ENCODE measurements at regions not wholly inside any gene's neighbourhood (a gene's known extent, or its start where the extent isn't known, plus 50 kb on each side); places are given as distances from the start of the nearest gene placed in this dataset.
A peak's percentile ranks its signal among the peaks of the same experiment; 100 is the strongest.

- DNase-seq (ENCODE audit: low read depth) = no peak
- H3K4me3 ChIP-seq (ENCODE audit: low read length) = no peak overlapping the region
- TF ChIP-seq CTCF (IDR thresholded peaks at IDR 0.05; ENCODE audit: insufficient read depth, low read depth, low read length, missing control alignments) = no peak
These were observed 314.9 kb upstream of the SMIM31 start for GRCh38 chr4:164439037-164439436.

GRCh38 chr4:164440199-164440598 is 313.7 kb upstream of the SMIM31 start:
- no peak for TF ChIP-seq CTCF (IDR thresholded peaks at IDR 0.05; ENCODE audit: insufficient read depth, low read depth, low read length, missing control alignments)
- no peak overlapping the region for H3K4me3 ChIP-seq (ENCODE audit: low read length)
- peak; percentile 92 for DNase-seq (ENCODE audit: low read depth)

GRCh38 chr4:164441109-164441508 is 312.8 kb upstream of the SMIM31 start:
- no peak overlapping the region for H3K4me3 ChIP-seq (ENCODE audit: low read length)
- TF ChIP-seq CTCF (IDR thresholded peaks at IDR 0.05; ENCODE audit: insufficient read depth, low read depth, low read length, missing control alignments) = no peak
- DNase-seq (ENCODE audit: low read depth) = no peak

- H3K4me3 ChIP-seq (ENCODE audit: low read length) = no peak overlapping the region
- DNase-seq (ENCODE audit: low read depth) = peak; percentile 76
- no peak for TF ChIP-seq CTCF (IDR thresholded peaks at IDR 0.05; ENCODE audit: insufficient read depth, low read depth, low read length, missing control alignments)
These were observed 311.8 kb upstream of the SMIM31 start for GRCh38 chr4:164442180-164442579.

- no peak for TF ChIP-seq CTCF (IDR thresholded peaks at IDR 0.05; ENCODE audit: insufficient read depth, low read depth, low read length, missing control alignments)
- H3K4me3 ChIP-seq (ENCODE audit: low read length) = no peak overlapping the region
- peak; percentile 48 for DNase-seq (ENCODE audit: low read depth)
These were observed 307.4 kb upstream of the SMIM31 start for GRCh38 chr4:164446516-164446915.

- H3K4me3 ChIP-seq (ENCODE audit: low read length) = no peak overlapping the region
- DNase-seq (ENCODE audit: low read depth) = no peak
- TF ChIP-seq CTCF (IDR thresholded peaks at IDR 0.05; ENCODE audit: insufficient read depth, low read depth, low read length, missing control alignments) = no peak
These were observed 292.0 kb upstream of the SMIM31 start for GRCh38 chr4:164461901-164462300.

GRCh38 chr4:164462471-164462870 is 291.5 kb upstream of the SMIM31 start:
- DNase-seq (ENCODE audit: low read depth) = no peak
- no peak for TF ChIP-seq CTCF (IDR thresholded peaks at IDR 0.05; ENCODE audit: insufficient read depth, low read depth, low read length, missing control alignments)
- H3K4me3 ChIP-seq (ENCODE audit: low read length) = no peak overlapping the region
